Type B pancreatic cell (in vitro differentiated cells): ENCODE measurements at regions not wholly inside any gene's neighbourhood (a gene's known extent, or its start where the extent isn't known, plus 50 kb on each side); places are given as distances from the start of the nearest gene placed in this dataset.

Source experiments
- DNase-seq: peaks from one replicate; pipeline ENCODE4 v3.0.0; 2021; ENCODE audit warnings: mixed read lengths; ENCODE audit not compliant: unreplicated experiment; ENCODE audit errors: extremely low spot score
- H3K27ac Mint-ChIP-seq: 2 replicates; pipeline ENCODE4 v1.8.0; 2021; ENCODE audit warnings: mild to moderate bottlenecking, mixed read lengths
- H3K27me3 Mint-ChIP-seq: 2 replicates; pipeline ENCODE4 v1.8.0; 2021; ENCODE audit warnings: mixed read lengths
- H3K36me3 Mint-ChIP-seq: 2 replicates; pipeline ENCODE4 v1.8.0; 2021; ENCODE audit warnings: mixed read lengths
- H3K4me1 Mint-ChIP-seq: one replicate; pipeline ENCODE4 v1.8.0; 2021; ENCODE audit warnings: mixed read lengths; ENCODE audit not compliant: unreplicated experiment
- H3K4me3 Mint-ChIP-seq: 2 replicates; pipeline ENCODE4 v1.8.0; 2021; ENCODE audit warnings: mild to moderate bottlenecking, mixed read lengths
- H3K9me3 Mint-ChIP-seq: 2 replicates; pipeline ENCODE4 v1.8.0; 2021; ENCODE audit warnings: mixed read lengths
- CTCF ChIP-seq: fragments of 200-600 bp; sonication (generic); conservative IDR thresholded peaks from 2 replicates; pipeline ENCODE4 v1.5.0; 2021; ENCODE audit warnings: antibody characterized with exemption, mild to moderate bottlenecking

GRCh38 chr18:54710900-54711281 lies 117.4 kb upstream of the RAB27B start:
- no peak for TF ChIP-seq CTCF
- H3K27me3 Mint-ChIP-seq, result peaks cover 3% of the 10 kb centered on the region
- DNase-seq, result no peak
- H3K4me3 Mint-ChIP-seq, result no peak overlapping the region
- H3K9me3 Mint-ChIP-seq, result no peaks in the 10 kb centered on the region
- H3K4me1 Mint-ChIP-seq, result no peaks in the 10 kb centered on the region
- H3K36me3 Mint-ChIP-seq, result no peaks in the 10 kb centered on the region
- no peak overlapping the region for H3K27ac Mint-ChIP-seq

DNA sequence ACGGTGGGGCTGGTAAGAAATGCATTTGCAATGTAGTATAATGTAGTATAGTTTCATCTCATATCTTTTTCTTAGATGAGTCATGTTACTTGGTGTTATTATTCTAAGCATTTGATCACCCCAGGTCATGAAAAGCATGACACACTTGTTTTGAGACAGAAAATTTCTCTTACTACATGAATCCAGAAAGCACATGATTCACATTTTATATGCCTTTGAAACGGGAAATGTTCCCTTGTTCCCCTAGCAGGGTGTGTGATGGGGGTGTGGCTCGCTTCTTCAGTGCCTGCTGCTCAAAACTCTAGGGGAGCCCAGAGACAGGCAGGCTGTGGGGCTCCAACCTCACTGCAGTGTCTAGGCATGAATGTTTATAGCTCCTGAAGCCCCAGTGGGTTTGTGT lies 116.0 kb upstream of the RAB27B start:
- H3K9me3 Mint-ChIP-seq, result no peaks in the 10 kb centered on the region
- no peaks in the 10 kb centered on the region for H3K36me3 Mint-ChIP-seq
- TF ChIP-seq CTCF, result no peak
- H3K4me3 Mint-ChIP-seq, result no peak overlapping the region
- no peak for DNase-seq
- H3K4me1 Mint-ChIP-seq, result no peaks in the 10 kb centered on the region
- no peak overlapping the region for H3K27ac Mint-ChIP-seq
- H3K27me3 Mint-ChIP-seq, result peaks cover 5% of the 10 kb centered on the region

DNA sequence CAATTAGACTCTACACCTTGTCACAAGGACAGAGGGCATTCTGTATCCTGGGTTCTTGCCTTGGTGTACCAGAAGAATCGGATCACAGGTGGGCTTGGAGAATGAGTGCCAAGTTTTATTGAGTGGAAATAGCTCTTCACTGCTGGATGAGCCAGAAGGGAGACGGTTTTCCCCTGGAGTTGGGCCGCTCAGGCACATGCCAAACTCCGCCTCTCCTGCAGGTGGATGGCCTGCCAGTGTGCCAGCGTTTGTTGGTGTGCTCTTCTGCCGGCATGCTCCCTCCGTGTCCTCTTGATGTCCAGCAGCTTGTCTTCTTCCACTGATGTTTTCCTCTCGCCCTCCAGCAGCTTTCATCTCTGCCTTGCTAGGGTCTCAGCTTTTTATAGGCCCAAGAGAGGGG lies 115.5 kb upstream of the RAB27B start:
- Mint-ChIP-seq H3K9me3 (no peaks in the 10 kb centered on the region), H3K4me3 (no peak overlapping the region), H3K36me3 (no peaks in the 10 kb centered on the region), H3K27me3 (peaks cover 9% of the 10 kb centered on the region), H3K27ac (no peak overlapping the region), H3K4me1 (peaks cover 3% of the 10 kb centered on the region)
- DNase-seq, result no peak
- TF ChIP-seq CTCF, result no peak

DNA sequence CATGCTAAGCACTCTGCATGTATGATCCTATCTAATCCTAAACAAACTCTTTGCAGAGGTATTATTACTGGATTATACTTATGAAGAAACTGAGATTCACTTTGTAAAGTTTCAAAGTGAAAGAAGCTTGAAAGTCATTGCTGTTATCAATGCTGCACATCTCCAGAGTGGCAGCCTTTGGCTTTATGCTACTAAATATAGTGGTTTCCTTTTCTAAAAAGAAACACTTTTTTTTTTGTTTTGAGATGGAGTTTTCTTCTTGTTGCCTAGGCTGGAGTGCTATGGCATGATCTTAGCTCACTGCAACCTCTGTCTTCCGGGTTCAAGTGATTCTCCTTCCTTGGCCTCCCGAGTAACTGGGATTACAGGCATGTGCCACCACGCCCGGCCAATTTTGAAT lies 114.9 kb upstream of the RAB27B start:
- DNase-seq, result no peak
- H3K27ac Mint-ChIP-seq, result no peak overlapping the region
- peaks cover 8% of the 10 kb centered on the region for H3K4me1 Mint-ChIP-seq
- H3K9me3 Mint-ChIP-seq, result no peaks in the 10 kb centered on the region
- TF ChIP-seq CTCF, result no peak
- H3K36me3 Mint-ChIP-seq, result no peaks in the 10 kb centered on the region
- H3K4me3 Mint-ChIP-seq, result no peak overlapping the region
- peaks cover 11% of the 10 kb centered on the region for H3K27me3 Mint-ChIP-seq

GRCh38 chr18:54714851-54715250 lies 113.4 kb upstream of the RAB27B start:
- H3K36me3 Mint-ChIP-seq, result no peaks in the 10 kb centered on the region
- no peaks in the 10 kb centered on the region for H3K9me3 Mint-ChIP-seq
- no peak overlapping the region for H3K4me3 Mint-ChIP-seq
- no peak for DNase-seq
- H3K4me1 Mint-ChIP-seq, result peaks cover 8% of the 10 kb centered on the region
- no peak overlapping the region for H3K27ac Mint-ChIP-seq
- H3K27me3 Mint-ChIP-seq, result peaks cover 11% of the 10 kb centered on the region
- no peak for TF ChIP-seq CTCF

GRCh38 chr18:54716586-54716985 lies 111.7 kb upstream of the RAB27B start:
- no peak overlapping the region for H3K27ac Mint-ChIP-seq
- no peak for DNase-seq
- no peak overlapping the region for H3K4me3 Mint-ChIP-seq
- no peak for TF ChIP-seq CTCF
- peaks cover 8% of the 10 kb centered on the region for H3K4me1 Mint-ChIP-seq
- peaks cover 11% of the 10 kb centered on the region for H3K27me3 Mint-ChIP-seq
- H3K36me3 Mint-ChIP-seq, result no peaks in the 10 kb centered on the region
- no peaks in the 10 kb centered on the region for H3K9me3 Mint-ChIP-seq
